Calu3 (cell line): ENCODE measurements at regions not wholly inside any gene's neighbourhood (a gene's known extent, or its start where the extent isn't known, plus 50 kb on each side); places are given as distances from the start of the nearest gene placed in this dataset.

Experiments used
- BruUV-seq: library from RNA; stranded (reverse); fragments of 400-500 nt; replicated peaks from 2 replicates; lab custom pipeline; 2021; lab: Mats Ljungman, UMichigan
- CTCF ChIA-PET: fragments of 300-600 bp; sonication (Branson Sonifier 250); formaldehyde crosslinking; loops from one replicate; lab custom pipeline; 2022; ENCODE audit warnings: antibody characterized with exemption; lab: Charles Lee
- DNase-seq: peaks from one replicate; pipeline ENCODE4 v3.0.0; 2022
- H3K27ac Mint-ChIP-seq: one replicate; pipeline ENCODE4 v1.8.0; 2022; ENCODE audit warnings: mixed read lengths; ENCODE audit not compliant: unreplicated experiment
- H3K27me3 Mint-ChIP-seq: one replicate; pipeline ENCODE4 v1.8.0; 2022; ENCODE audit warnings: mixed read lengths; ENCODE audit not compliant: unreplicated experiment
- H3K36me3 Mint-ChIP-seq: one replicate; pipeline ENCODE4 v1.8.0; 2022; ENCODE audit warnings: mild to moderate bottlenecking, moderate library complexity, mixed read lengths; ENCODE audit not compliant: insufficient read depth, unreplicated experiment
- H3K4me1 Mint-ChIP-seq: one replicate; pipeline ENCODE4 v1.8.0; 2022; ENCODE audit warnings: mild to moderate bottlenecking, low read depth, mixed read lengths; ENCODE audit not compliant: unreplicated experiment
- H3K4me3 Mint-ChIP-seq: one replicate; pipeline ENCODE4 v1.8.0; 2022; ENCODE audit warnings: mild to moderate bottlenecking, low read depth, moderate library complexity, mixed read lengths; ENCODE audit not compliant: unreplicated experiment
- H3K9me3 Mint-ChIP-seq: one replicate; pipeline ENCODE4 v1.8.0; 2022; ENCODE audit warnings: low read depth, mixed read lengths; ENCODE audit not compliant: unreplicated experiment
- intact Hi-C: fragments of 100-400 bp; cut with micrococcal nuclease; formaldehyde crosslinking; loops from one replicate; pipeline ENCODE4 v1.10.0; 2022; ENCODE audit not compliant: unreplicated experiment
- TF ChIP-seq, protein P1 (sequence below): fragments of 200-600 bp; IDR thresholded peaks from one replicate; pipeline ENCODE4 v1.8.0; 2022; ENCODE audit warnings: antibody characterized with exemption; ENCODE audit not compliant: unreplicated experiment

GRCh38 chr10:129035052-129035827, 431.8 kb upstream of the MGMT start:
- intact Hi-C loops: loop anchor here (10.0 kb wide), 1 partner anchor 940 kb away; no protein-coding TSS in a partner anchor
- Mint-ChIP-seq H3K4me3 (no peak overlapping the region), H3K36me3 (no peaks in the 10 kb centered on the region), H3K4me1 (no peaks in the 10 kb centered on the region), H3K27ac (no peak overlapping the region), H3K9me3 (peaks cover under 1% of the 10 kb centered on the region), H3K27me3 (no peaks in the 10 kb centered on the region)
- TF ChIP-seq, protein P1, sequence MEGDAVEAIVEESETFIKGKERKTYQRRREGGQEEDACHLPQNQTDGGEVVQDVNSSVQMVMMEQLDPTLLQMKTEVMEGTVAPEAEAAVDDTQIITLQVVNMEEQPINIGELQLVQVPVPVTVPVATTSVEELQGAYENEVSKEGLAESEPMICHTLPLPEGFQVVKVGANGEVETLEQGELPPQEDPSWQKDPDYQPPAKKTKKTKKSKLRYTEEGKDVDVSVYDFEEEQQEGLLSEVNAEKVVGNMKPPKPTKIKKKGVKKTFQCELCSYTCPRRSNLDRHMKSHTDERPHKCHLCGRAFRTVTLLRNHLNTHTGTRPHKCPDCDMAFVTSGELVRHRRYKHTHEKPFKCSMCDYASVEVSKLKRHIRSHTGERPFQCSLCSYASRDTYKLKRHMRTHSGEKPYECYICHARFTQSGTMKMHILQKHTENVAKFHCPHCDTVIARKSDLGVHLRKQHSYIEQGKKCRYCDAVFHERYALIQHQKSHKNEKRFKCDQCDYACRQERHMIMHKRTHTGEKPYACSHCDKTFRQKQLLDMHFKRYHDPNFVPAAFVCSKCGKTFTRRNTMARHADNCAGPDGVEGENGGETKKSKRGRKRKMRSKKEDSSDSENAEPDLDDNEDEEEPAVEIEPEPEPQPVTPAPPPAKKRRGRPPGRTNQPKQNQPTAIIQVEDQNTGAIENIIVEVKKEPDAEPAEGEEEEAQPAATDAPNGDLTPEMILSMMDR: no peak
- CTCF ChIA-PET: interaction anchor here (0.7 kb wide), 1 partner anchor 1075 kb away, joined by 3 read pairs; no protein-coding TSS in a partner anchor
- no TSS peak for BruUV-seq
- DNase-seq: no peak

DNA sequence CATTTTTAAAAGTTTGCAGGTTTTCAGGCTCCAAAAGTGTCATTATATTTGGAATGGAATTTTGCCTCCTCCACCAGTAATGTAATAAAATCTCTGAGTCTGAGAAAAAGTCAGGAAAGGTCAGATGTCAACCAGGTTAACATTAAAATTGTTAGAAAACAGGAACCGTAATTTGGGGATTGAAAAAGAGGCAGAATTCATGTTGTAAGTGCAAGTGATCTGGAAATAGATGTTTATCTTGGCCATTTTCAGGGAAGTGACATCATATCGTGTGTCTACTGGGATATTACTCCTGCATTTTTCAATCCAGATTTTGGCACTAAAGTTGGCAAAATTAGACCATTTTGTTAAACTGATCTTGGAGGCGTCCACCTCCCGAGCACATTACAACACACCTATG, 428.5 kb upstream of the MGMT start:
- intact Hi-C loops: loop anchor here (10.0 kb wide), 1 partner anchor 936 kb away; no protein-coding TSS in a partner anchor
- no peaks in the 10 kb centered on the region for H3K27me3 Mint-ChIP-seq
- no peak for DNase-seq
- no peaks in the 10 kb centered on the region for H3K36me3 Mint-ChIP-seq
- no peak overlapping the region for H3K27ac Mint-ChIP-seq
- TF ChIP-seq, protein P1: no peak
- no peaks in the 10 kb centered on the region for H3K4me1 Mint-ChIP-seq
- BruUV-seq: no TSS peak
- peaks cover 7% of the 10 kb centered on the region for H3K9me3 Mint-ChIP-seq
- H3K4me3 Mint-ChIP-seq: no peak overlapping the region
- CTCF ChIA-PET: no interaction called here

DNA sequence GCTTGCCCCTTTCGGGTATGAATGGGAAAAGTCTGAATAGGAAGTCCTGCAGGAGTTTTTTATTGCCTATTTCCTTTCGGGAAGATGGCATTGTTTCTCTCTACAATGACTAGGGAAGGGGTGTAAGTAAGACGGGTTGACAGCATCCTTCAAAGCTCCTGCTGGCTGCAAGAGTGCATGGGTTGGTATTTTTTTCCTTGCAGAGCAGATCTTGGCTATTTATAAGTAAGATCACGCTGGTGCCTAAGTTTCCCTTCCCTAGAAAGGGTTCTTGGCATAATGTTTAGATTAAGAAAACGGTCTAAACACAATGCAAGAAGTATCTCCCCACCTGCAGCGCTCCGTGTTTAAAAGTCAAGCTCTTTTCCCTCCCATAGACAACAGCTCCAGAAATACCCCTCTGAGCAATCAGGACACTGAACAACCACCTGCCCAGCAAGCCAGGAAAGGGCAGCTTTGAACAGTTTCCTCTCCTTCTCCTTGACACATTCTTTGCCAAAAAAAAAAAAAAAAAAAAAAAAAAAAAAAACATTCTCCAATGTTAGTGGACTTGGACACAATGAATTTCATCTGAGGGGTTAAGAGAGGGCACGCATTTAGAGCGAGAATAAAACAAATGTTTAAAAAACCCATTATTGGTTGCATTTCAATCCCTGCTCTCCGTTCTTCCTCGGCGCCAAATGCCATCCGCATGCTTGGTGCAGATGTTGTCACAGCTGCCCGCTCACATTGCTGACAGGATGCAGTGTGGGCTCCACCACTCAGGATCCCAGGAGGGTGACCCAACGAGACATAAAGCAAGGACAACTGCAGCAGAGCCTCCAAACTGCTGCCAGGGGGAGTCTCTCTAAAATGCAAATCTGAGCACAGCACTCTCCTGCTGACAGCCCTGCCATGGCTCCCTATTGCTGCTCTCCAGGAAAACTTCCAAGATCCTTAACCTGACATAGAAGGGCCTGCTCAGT, 427.4 kb upstream of the MGMT start:
- no peak for DNase-seq

GRCh38 chr10:129040377-129040776, 426.7 kb upstream of the MGMT start:
- Mint-ChIP-seq H3K27ac (no peak overlapping the region), H3K4me3 (no peak overlapping the region), H3K9me3 (peaks cover 10% of the 10 kb centered on the region), H3K27me3 (no peaks in the 10 kb centered on the region), H3K4me1 (no peaks in the 10 kb centered on the region), H3K36me3 (no peaks in the 10 kb centered on the region)
- TF ChIP-seq, protein P1: no peak
- CTCF ChIA-PET: interaction anchor here (0.7 kb wide), 1 partner anchor 444 kb away, joined by 4 read pairs; no protein-coding TSS in a partner anchor
- BruUV-seq: no TSS peak
- DNase-seq: no peak
- intact Hi-C loops: no loop called here

More for the DNA sequence above, 427.4 kb upstream of the MGMT start:
- BruUV-seq: no TSS peak
- TF ChIP-seq, protein P1: no peak
- H3K9me3 Mint-ChIP-seq: peaks cover 9% of the 10 kb centered on the region
- H3K36me3 Mint-ChIP-seq: no peaks in the 10 kb centered on the region
- no peaks in the 10 kb centered on the region for H3K27me3 Mint-ChIP-seq
- no peak overlapping the region for H3K4me3 Mint-ChIP-seq
- no peak overlapping the region for H3K27ac Mint-ChIP-seq
- CTCF ChIA-PET: no interaction called here
- no peaks in the 10 kb centered on the region for H3K4me1 Mint-ChIP-seq
- intact Hi-C loops: loop anchor here (10.0 kb wide), 1 partner anchor 935 kb away; no protein-coding TSS in a partner anchor
